ENCODE measurements at regions not wholly inside any gene's neighbourhood (a gene's known extent, or its start where the extent isn't known, plus 50 kb on each side); places are given as distances from the start of the nearest gene placed in this dataset.

DNA sequence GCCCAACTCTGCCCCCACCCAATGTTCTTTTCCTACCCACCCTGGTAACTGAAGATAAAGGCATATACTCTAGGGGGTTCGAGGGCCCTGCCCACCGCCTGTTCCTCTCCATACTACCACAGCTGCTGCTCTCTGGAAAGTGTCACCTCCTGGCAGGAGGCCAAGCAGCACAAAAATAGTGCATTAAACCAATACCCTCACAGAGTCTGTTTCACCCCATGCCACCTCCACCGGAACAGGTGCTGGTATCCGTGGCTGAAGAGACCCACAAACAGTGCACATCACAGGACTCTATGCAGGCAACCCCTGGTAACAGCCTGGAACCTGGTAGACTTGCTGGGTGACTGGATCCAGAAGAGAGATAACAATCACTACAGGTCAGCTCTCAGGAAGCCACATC is 85.1 kb upstream of the CTSO start:
- peak; percentile 6 for DNase-seq

DNA sequence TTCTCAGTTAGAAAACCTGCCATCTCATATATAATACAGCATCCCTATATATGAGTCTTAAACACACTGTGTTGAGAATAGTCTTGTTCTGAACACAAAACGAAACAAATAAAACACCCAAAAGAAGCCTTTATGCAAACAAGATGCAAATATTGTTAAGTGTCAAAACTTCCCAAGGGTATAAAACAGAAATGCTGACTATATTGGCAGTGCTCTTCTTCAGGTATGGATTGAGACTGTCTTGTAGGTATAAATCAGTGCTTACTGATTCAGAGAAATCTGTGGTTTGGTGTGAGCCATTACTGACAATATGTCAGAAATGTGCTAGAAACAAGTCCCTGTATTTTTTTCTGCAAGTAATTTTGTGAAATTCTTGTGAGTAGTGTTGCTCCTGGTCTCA is 82.8 kb upstream of the CTSO start:
- DNase-seq: no peak

DNA sequence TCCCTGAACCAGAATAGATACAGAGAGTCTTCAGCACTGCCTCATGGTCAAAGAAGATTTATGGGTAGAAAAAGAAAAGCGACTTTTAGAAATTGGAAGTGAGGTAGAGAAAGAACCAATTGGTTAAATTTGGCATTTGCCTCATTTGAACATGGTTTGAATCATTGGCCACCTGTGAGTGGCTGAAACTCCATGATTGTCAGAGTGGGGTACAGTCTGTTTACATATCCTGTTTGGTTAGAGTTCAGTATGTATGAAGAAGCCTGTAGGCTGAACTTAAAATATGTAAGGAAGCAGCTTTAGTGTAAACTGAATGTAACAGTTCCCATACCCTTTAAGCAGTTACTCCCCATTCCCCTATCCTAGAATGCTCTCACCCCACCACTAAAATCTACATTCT is 76.0 kb upstream of the CTSO start:
- DNase-seq: no peak

GRCh38 chr4:156021298-156021697 is 67.6 kb upstream of the CTSO start:
- DNase-seq: no peak

- no peak for DNase-seq
These were observed 65.6 kb upstream of the CTSO start for GRCh38 chr4:156019246-156019645.

DNA sequence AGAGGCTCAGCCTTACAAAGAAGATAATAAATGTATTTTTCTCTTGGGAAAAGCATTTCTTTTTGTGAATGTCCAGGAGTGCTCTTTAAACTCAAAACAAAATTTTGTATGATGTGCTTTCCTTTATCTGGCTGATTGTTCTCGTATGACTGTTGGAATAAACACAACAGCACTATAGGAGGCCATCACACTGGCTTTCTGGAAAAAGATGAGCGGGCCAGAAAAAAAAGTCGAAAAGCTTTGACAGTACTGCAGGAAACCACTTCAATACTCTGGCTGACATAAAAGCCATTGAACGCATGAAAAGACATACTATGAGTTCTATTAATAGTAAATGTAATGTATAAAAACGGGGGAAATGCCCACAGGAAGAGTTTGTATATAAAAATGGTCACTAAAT is 64.7 kb upstream of the CTSO start:
- DNase-seq: no peak

DNA sequence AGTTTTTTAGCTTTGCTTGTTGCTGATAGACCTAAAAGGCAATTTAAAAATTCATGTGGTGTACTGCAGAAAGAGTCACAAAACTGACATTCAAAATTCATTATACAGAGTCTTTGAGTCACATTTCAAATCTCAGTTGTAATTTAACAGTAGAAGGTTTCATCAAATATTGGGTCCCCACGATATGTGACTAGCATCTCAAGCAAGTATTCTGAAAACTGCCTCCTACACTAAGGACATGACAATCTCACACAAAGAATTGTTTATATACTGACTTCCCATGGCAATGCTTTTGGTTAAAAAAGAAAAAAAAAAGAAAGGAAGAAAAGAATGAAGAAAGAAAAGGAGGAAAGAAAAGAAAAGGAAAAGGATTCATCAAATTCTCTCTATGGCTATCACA is 62.1 kb upstream of the CTSO start:
- DNase-seq: no peak

DNA sequence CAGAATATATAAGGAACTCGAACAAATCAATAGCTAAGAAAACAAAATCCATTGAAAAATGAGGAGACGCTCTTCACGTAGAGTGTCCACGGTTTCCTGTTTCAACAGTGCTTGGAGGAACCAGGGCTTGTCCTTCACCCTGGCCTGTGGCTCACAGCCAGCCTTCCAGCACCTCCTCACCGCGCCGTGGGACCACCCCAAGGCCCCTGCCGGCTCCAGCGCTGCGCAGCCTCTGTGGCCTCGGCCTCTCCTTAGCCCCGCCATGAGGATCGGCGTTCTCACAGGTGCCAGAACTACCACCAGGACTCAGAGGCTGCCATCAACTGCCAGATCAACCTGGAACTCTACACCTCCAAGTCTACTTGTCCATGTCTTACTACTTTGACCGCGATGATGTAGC is 52.5 kb upstream of the CTSO start:
- no peak for DNase-seq
